H1 (cell line): ENCODE measurements at regions not wholly inside any gene's neighbourhood (a gene's known extent, or its start where the extent isn't known, plus 50 kb on each side); places are given as distances from the start of the nearest gene placed in this dataset.

Experiments used
- CTCF ChIA-PET: fragments of 300-600 bp; sonication (Branson Sonifier 250); formaldehyde crosslinking; loops from one replicate; lab custom pipeline; 2021; ENCODE audit not compliant: partially characterized antibody; lab: Charles Lee
- POLR2A ChIA-PET: fragments of 300-600 bp; sonication (Branson Sonifier 250); formaldehyde crosslinking; loops from one replicate; lab custom pipeline; 2021; ENCODE audit warnings: inconsistent platforms; ENCODE audit not compliant: partially characterized antibody; lab: Charles Lee
- DNase-seq, 2 experiments: peaks; one replicate each; pipeline versions ENCODE4 v3.0.0 to v3.0.0-alpha.2; 2010 to 2022; ENCODE audit warnings: low spot score in 2 of 2, low read depth in 1 of 2, mixed read lengths in 1 of 2
- FAIRE-seq: peaks from 2 replicates; lab custom pipeline; 2011; peaks lifted over from hg19 to GRCh38; lab: Jason Lieb, UNC
- H2AFZ ChIP-seq: 2 replicates; pipeline ENCODE4 v1.8.1; 2012; ENCODE audit warnings: low read length, inconsistent platforms
- H2AK5ac ChIP-seq: 2 replicates; pipeline ENCODE4 v1.6.1; 2013; ENCODE audit warnings: low read depth, low read length
- H2BK120ac ChIP-seq: replicated peaks from 2 replicates; pipeline ENCODE3; 2013; ENCODE audit warnings: low read depth, low read length, inconsistent platforms
- H2BK12ac ChIP-seq: 2 replicates; pipeline ENCODE4 v1.6.1; 2013; ENCODE audit warnings: low read depth, low read length
- H2BK15ac ChIP-seq: 2 replicates; pipeline ENCODE4 v1.6.1; 2013; ENCODE audit warnings: low read length
- H2BK20ac ChIP-seq: 2 replicates; pipeline ENCODE4 v1.6.1; 2013; ENCODE audit warnings: low read length
- H2BK5ac ChIP-seq: 2 replicates; pipeline ENCODE4 v1.6.1; 2013; ENCODE audit warnings: low read depth, low read length
- H3K14ac ChIP-seq: 2 replicates; pipeline ENCODE4 v1.6.1; 2013; ENCODE audit warnings: inconsistent platforms; ENCODE audit not compliant: insufficient read length
- H3K18ac ChIP-seq: 2 replicates; pipeline ENCODE4 v1.6.1; 2013; ENCODE audit warnings: low read length; ENCODE audit errors: extremely low read depth
- H3K23ac ChIP-seq: 2 replicates; pipeline ENCODE4 v1.6.1; 2013; ENCODE audit warnings: inconsistent platforms; ENCODE audit not compliant: insufficient read length
- H3K23me2 ChIP-seq: 2 replicates; pipeline ENCODE4 v1.6.1; 2013; ENCODE audit warnings: low read depth, low read length
- H3K27ac ChIP-seq: 2 replicates; pipeline ENCODE4 v1.6.1; 2011; ENCODE audit warnings: low read depth, low read length, inconsistent platforms
- H3K27me3 ChIP-seq, 4 experiments: replicated peaks in 1 of 4; 1 replicate in 1 of 4; 2 replicates in 3 of 4; pipeline versions ENCODE4 v1.6.1 to v1.8.1; 2011 to 2013; ENCODE audit warnings: low read length in 3 of 4, mild to moderate bottlenecking in 3 of 4, inconsistent platforms in 2 of 4, mixed read lengths in 2 of 4, moderate library complexity in 1 of 4; ENCODE audit not compliant: control insufficient read depth in 3 of 4, insufficient read depth in 3 of 4; ENCODE audit errors: extremely low read depth in 1 of 4
- H3K36me3 ChIP-seq, 4 experiments: 2 replicates each; pipeline versions ENCODE4 v1.6.1 to v1.8.1; 2011 to 2013; ENCODE audit warnings: mild to moderate bottlenecking in 4 of 4, low read length in 3 of 4, moderate library complexity in 2 of 4, control low read depth in 1 of 4, inconsistent platforms in 1 of 4; ENCODE audit not compliant: insufficient read depth in 4 of 4, control insufficient read depth in 2 of 4
- H3K4ac ChIP-seq: replicated peaks from 2 replicates; pipeline ENCODE3; 2013; ENCODE audit warnings: low read length, low read depth, mixed read lengths, inconsistent platforms; ENCODE audit not compliant: insufficient read length
- H3K4me1 ChIP-seq, 4 experiments: replicated peaks in 1 of 4; 1 replicate in 1 of 4; 2 replicates in 3 of 4; pipeline versions ENCODE4 v1.6.1 to v1.8.1; 2011 to 2013; ENCODE audit warnings: low read length in 3 of 4, inconsistent platforms in 2 of 4, mixed read lengths in 1 of 4; ENCODE audit not compliant: insufficient read depth in 4 of 4, control insufficient read depth in 3 of 4
- H3K4me2 ChIP-seq, 2 experiments: 2 replicates each; pipeline versions ENCODE4 v1.6.1 to v1.8.1; 2011 to 2013; ENCODE audit warnings: low read depth in 2 of 2, low read length in 2 of 2, control low read depth in 1 of 2, inconsistent platforms in 1 of 2, mild to moderate bottlenecking in 1 of 2; ENCODE audit not compliant: insufficient read depth in 1 of 2
- H3K4me3 ChIP-seq, 4 experiments: fragments of 200-600, 300-600 bp in 1 of 4; sonication (generic), shearing (Covaris generic), sonication (Bioruptor Twin) in 1 of 4; 2 replicates each; pipeline versions ENCODE4 v1.5.1 to v1.8.1; 2011 to 2016; ENCODE audit warnings: low read length in 4 of 4, low read depth in 3 of 4, control low read depth in 2 of 4, inconsistent platforms in 2 of 4, mild to moderate bottlenecking in 2 of 4, mixed read lengths in 1 of 4, moderate library complexity in 1 of 4; ENCODE audit not compliant: insufficient read depth in 2 of 4; ENCODE audit errors: extremely low read depth in 1 of 4
- H3K56ac ChIP-seq: replicated peaks from 2 replicates; pipeline ENCODE3; 2013; ENCODE audit warnings: low read depth, mild to moderate bottlenecking, mixed read lengths, low read length, inconsistent platforms; ENCODE audit not compliant: insufficient read length
- H3K79me1 ChIP-seq: 2 replicates; pipeline ENCODE4 v1.6.1; 2013; ENCODE audit warnings: low read depth, low read length, control low read depth
- H3K79me2 ChIP-seq, 2 experiments: 2 replicates each; pipeline versions ENCODE4 v1.6.1 to v1.8.1; 2012 to 2013; ENCODE audit warnings: low read length in 2 of 2, mild to moderate bottlenecking in 2 of 2, inconsistent platforms in 1 of 2; ENCODE audit not compliant: insufficient read depth in 2 of 2, control insufficient read depth in 1 of 2
- H3K9ac ChIP-seq, 4 experiments: replicated peaks in 1 of 4; 1 replicate in 1 of 4; 2 replicates in 3 of 4; pipeline versions ENCODE4 v1.6.1 to v1.8.1; 2011 to 2013; ENCODE audit warnings: low read depth in 3 of 4, low read length in 3 of 4, control low read depth in 2 of 4, mild to moderate bottlenecking in 2 of 4, moderate library complexity in 2 of 4, inconsistent platforms in 1 of 4; ENCODE audit errors: extremely low read depth in 1 of 4
- H3K9me3 ChIP-seq, 2 experiments: 2 replicates each; pipeline versions ENCODE4 v1.6.1 to v1.8.1; 2012 to 2013; ENCODE audit warnings: mild to moderate bottlenecking in 2 of 2, moderate library complexity in 2 of 2, control low read depth in 1 of 2, inconsistent platforms in 1 of 2, low read depth in 1 of 2, low read length in 1 of 2, mixed read lengths in 1 of 2; ENCODE audit not compliant: insufficient read depth in 2 of 2
- H4K20me1 ChIP-seq, 2 experiments: replicated peaks in 1 of 2; 2 replicates each; pipeline versions ENCODE3 to v1.8.1; 2011 to 2013; ENCODE audit warnings: inconsistent platforms in 2 of 2, low read length in 2 of 2, mild to moderate bottlenecking in 1 of 2; ENCODE audit not compliant: insufficient read depth in 2 of 2, control insufficient read depth in 1 of 2
- H4K5ac ChIP-seq: 2 replicates; pipeline ENCODE4 v1.6.1; 2013; ENCODE audit warnings: low read length, low read depth, mixed read lengths, inconsistent platforms; ENCODE audit not compliant: insufficient read length
- H4K8ac ChIP-seq: 2 replicates; pipeline ENCODE4 v1.8.0; 2013; ENCODE audit warnings: mild to moderate bottlenecking, moderate library complexity, low read length, inconsistent platforms; ENCODE audit not compliant: insufficient read depth; ENCODE audit errors: extremely low read depth
- H4K91ac ChIP-seq: replicated peaks from 2 replicates; pipeline ENCODE3; 2013; ENCODE audit warnings: low read length, mixed read lengths, inconsistent platforms; ENCODE audit not compliant: insufficient read length
- BRCA1 ChIP-seq: IDR thresholded peaks from 2 replicates; pipeline ENCODE4 v1.6.1; 2012; ENCODE audit warnings: low read depth, low read length, improper control_type of control experiment
- KDM1A ChIP-seq: fragments of 200-600, 300-600 bp; sonication (generic); IDR thresholded peaks from 2 replicates; pipeline ENCODE4 v1.7.1; 2016; ENCODE audit warnings: mild to moderate bottlenecking, low read length, borderline replicate concordance
- WGBS, 2 experiments: shearing (Covaris generic) in 1 of 2; methylation state at CpG; one replicate each; pipeline versions ENCODE4 v1.1.6 to v1.1.7; 2013 to 2015; ENCODE audit warnings: low lambda C conversion rate in 2 of 2, mixed read lengths in 2 of 2, inconsistent platforms in 1 of 2, low coverage in 1 of 2, missing lambda C conversion rate in 1 of 2; ENCODE audit not compliant: insufficient replicate concordance in 2 of 2, insufficient coverage in 1 of 2, insufficient read length in 1 of 2; ENCODE audit errors: extremely low coverage in 1 of 2, missing lambda C conversion rate in 1 of 2; 5-methylcytosine and 5-hydroxymethylcytosine counted together

GRCh38 chr7:131908714-131909113, 352.3 kb upstream of the PODXL start:
- Histone ChIP-seq H3K14ac (no peak overlapping the region), H2BK15ac (no peak overlapping the region), H2AK5ac (no peak overlapping the region), H3K36me3 (no peaks in the 10 kb centered on the region), H4K91ac (no peak overlapping the region), H2BK12ac (no peak overlapping the region), H2BK120ac (no peak overlapping the region), H4K5ac (no peak overlapping the region), H3K79me2 (no peaks in the 10 kb centered on the region), H3K23ac (no peak overlapping the region), H4K20me1 (no peaks in the 10 kb centered on the region), H3K23me2 (peaks cover 2% of the 10 kb centered on the region; the same call in 1 of the 2 replicates), H3K18ac (no peak overlapping the region), H3K4me2 (peak overlapping the region; percentile 40 to 68), H3K9me3 (no peaks in the 10 kb centered on the region; a peak in 1 of 4 replicates), H3K4ac (no peak overlapping the region), H3K27ac (no peak overlapping the region), H2AFZ (peak overlapping the region; percentile 75; the same call in 1 of the 2 replicates), H3K79me1 (no peaks in the 10 kb centered on the region), H3K9ac (no peak overlapping the region), H3K27me3 (peaks cover 10 to 32% (median 27%) of the 10 kb centered on the region in 4 experiments), H3K4me3 (peak overlapping the region in 2 of 4 experiments; percentile 26 to 57; a peak in 4 of 8 replicates), H2BK20ac (no peak overlapping the region), H3K56ac (no peak overlapping the region), H3K4me1 (no peaks in the 10 kb centered on the region), H2BK5ac (no peak overlapping the region), H4K8ac (no peak overlapping the region)
- WGBS, 2 experiments, result 85% methylated on average over 7 of the region's 7 CpGs; no CpG with 5 or more reads in 1 of the 2 experiments
- FAIRE-seq (no peak), DNase-seq (no peak)
- ChIA-PET CTCF (interaction anchor here (0.7 to 7.8 kb wide), 13 partner anchors 8 to 493 kb away, joined by 3 to 47 read pairs (median 4); no protein-coding TSS in a partner anchor), POLR2A (no interaction called here)
- TF ChIP-seq KDM1A (no peak), BRCA1 (no peak)
